Loucy (cell line): ENCODE measurements at regions not wholly inside any gene's neighbourhood (a gene's known extent, or its start where the extent isn't known, plus 50 kb on each side); places are given as distances from the start of the nearest gene placed in this dataset.
"Not testable (repeated sequence)": the region's sequence is repeated elsewhere in the genome, so short reads cannot be mapped to it uniquely, and the experiment has no call there.

Experiments used
- H2AFZ ChIP-seq: fragments of 200-600 bp; sonication (generic); 2 replicates; pipeline ENCODE4 v1.6.0; 2016; ENCODE audit warnings: antibody characterized with exemption, mild to moderate bottlenecking, low read length, moderate library complexity
- H3F3A ChIP-seq: fragments of 200-600 bp; 2 replicates; pipeline ENCODE4 v1.6.0; 2016; ENCODE audit warnings: antibody characterized with exemption, low read depth, mild to moderate bottlenecking
- H3K27me3 ChIP-seq: fragments of 200-600 bp; sonication (generic); 2 replicates; pipeline ENCODE4 v1.6.1; 2014; ENCODE audit warnings: low read length, mild to moderate bottlenecking; ENCODE audit not compliant: insufficient read depth, poor library complexity, severe bottlenecking
- H3K36me3 ChIP-seq: fragments of 200-600 bp; sonication (generic); 2 replicates; pipeline ENCODE4 v1.6.1; 2016; ENCODE audit warnings: low read length; ENCODE audit not compliant: insufficient read depth
- H3K4me1 ChIP-seq: fragments of 200-600 bp; sonication (generic); 2 replicates; pipeline ENCODE4 v1.5.1; 2014; ENCODE audit warnings: low read length, mild to moderate bottlenecking; ENCODE audit not compliant: insufficient read depth, poor library complexity, severe bottlenecking
- H3K4me2 ChIP-seq: fragments of 200-600 bp; sonication (generic); 2 replicates; pipeline ENCODE4 v1.6.0; 2014; ENCODE audit warnings: antibody characterized with exemption, low read length, low read depth, mild to moderate bottlenecking; ENCODE audit not compliant: poor library complexity, severe bottlenecking
- H3K4me3 ChIP-seq: fragments of 200-600 bp; sonication (generic); 2 replicates; pipeline ENCODE4 v1.5.1; 2014; ENCODE audit warnings: low read length, mild to moderate bottlenecking, mixed read lengths; ENCODE audit not compliant: poor library complexity, severe bottlenecking
- H3K79me2 ChIP-seq: fragments of 200-600 bp; sonication (generic); 2 replicates; pipeline ENCODE4 v1.6.1; 2014; ENCODE audit warnings: low read length; ENCODE audit not compliant: insufficient read depth
- H3K9ac ChIP-seq: fragments of 200-600 bp; sonication (generic); 2 replicates; pipeline ENCODE4 v1.6.0; 2014; ENCODE audit warnings: mild to moderate bottlenecking, low read depth, low read length, moderate library complexity; ENCODE audit not compliant: poor library complexity, severe bottlenecking
- H3K9me2 ChIP-seq: fragments of 200-600 bp; sonication (generic); replicated peaks from 2 replicates; pipeline ENCODE4 v1.6.1; 2016; ENCODE audit warnings: low read depth, low read length, mixed read lengths
- H3K9me3 ChIP-seq: fragments of 200-600 bp; sonication (generic); 2 replicates; pipeline ENCODE4 v1.6.1; 2014; ENCODE audit warnings: mild to moderate bottlenecking, antibody characterized with exemption, low read length, low read depth; ENCODE audit not compliant: insufficient read depth
- H4K20me1 ChIP-seq: fragments of 200-600 bp; sonication (generic); 2 replicates; pipeline ENCODE4 v1.6.0; 2014; ENCODE audit warnings: antibody characterized with exemption, low read length, mild to moderate bottlenecking; ENCODE audit not compliant: insufficient read depth, poor library complexity, severe bottlenecking
- CTCF ChIP-seq: fragments of 200-600 bp; sonication (generic); conservative IDR thresholded peaks from 2 replicates; pipeline ENCODE4 v1.5.1; 2014; ENCODE audit warnings: mild to moderate bottlenecking, antibody characterized with exemption, low read length
- EZH2phosphoT487 ChIP-seq: fragments of 200-600 bp; IDR thresholded peaks from 2 replicates; pipeline ENCODE4 v1.6.1; 2018; ENCODE audit warnings: antibody characterized with exemption, mild to moderate bottlenecking, moderate library complexity, borderline replicate concordance

- Histone ChIP-seq H3F3A (no peaks in the 10 kb centered on the region), H4K20me1 (no peaks in the 10 kb centered on the region), H2AFZ (no peak overlapping the region), H3K9me3 (no peaks in the 10 kb centered on the region), H3K9ac (no peak overlapping the region), H3K36me3 (no peaks in the 10 kb centered on the region), H3K4me2 (no peak overlapping the region), H3K9me2 (no peaks in the 10 kb centered on the region), H3K4me1 (no peaks in the 10 kb centered on the region), H3K79me2 (no peaks in the 10 kb centered on the region), H3K4me3 (no peak overlapping the region), H3K27me3 (no peaks in the 10 kb centered on the region)
- TF ChIP-seq EZH2phosphoT487 (no peak), CTCF (no peak)
Observed at GRCh38 chr5:159498630-159499029, 168.3 kb upstream of the IL12B start.

- H4K20me1 ChIP-seq, H3F3A ChIP-seq, H2AFZ ChIP-seq, H3K4me1 ChIP-seq, H3K9ac ChIP-seq, H3K9me2 ChIP-seq, H3K4me2 ChIP-seq, H3K9me3 ChIP-seq, H3K36me3 ChIP-seq, H3K27me3 ChIP-seq, H3K79me2 ChIP-seq, H3K4me3 ChIP-seq: not testable (repeated sequence)
Observed at GRCh38 chr5:159502116-159502515, 171.8 kb upstream of the IL12B start.

- Histone ChIP-seq H3K36me3 (no peaks in the 10 kb centered on the region), H3K27me3 (no peaks in the 10 kb centered on the region), H3K9me3 (no peaks in the 10 kb centered on the region), H3K79me2 (no peaks in the 10 kb centered on the region), H4K20me1 (no peaks in the 10 kb centered on the region), H2AFZ (no peak overlapping the region), H3K4me2 (no peak overlapping the region), H3F3A (no peaks in the 10 kb centered on the region), H3K9me2 (no peaks in the 10 kb centered on the region), H3K4me3 (no peak overlapping the region), H3K4me1 (no peaks in the 10 kb centered on the region), H3K9ac (no peak overlapping the region)
- TF ChIP-seq EZH2phosphoT487 = no peak
- TF ChIP-seq CTCF = no peak
Observed at GRCh38 chr5:159503236-159503635, 172.9 kb upstream of the IL12B start.

- no peak for TF ChIP-seq CTCF
- TF ChIP-seq EZH2phosphoT487 = no peak
- H3F3A ChIP-seq = no peaks in the 10 kb centered on the region
- no peak overlapping the region for H3K4me2 ChIP-seq
- no peaks in the 10 kb centered on the region for H3K9me3 ChIP-seq
- H2AFZ ChIP-seq = no peak overlapping the region
- no peaks in the 10 kb centered on the region for H3K4me1 ChIP-seq
- H3K4me3 ChIP-seq = no peak overlapping the region
- H3K79me2 ChIP-seq = no peaks in the 10 kb centered on the region
- no peak overlapping the region for H3K9ac ChIP-seq
- H3K36me3 ChIP-seq = no peaks in the 10 kb centered on the region
- H3K27me3 ChIP-seq = no peaks in the 10 kb centered on the region
- H3K9me2 ChIP-seq = no peaks in the 10 kb centered on the region
- no peaks in the 10 kb centered on the region for H4K20me1 ChIP-seq
Observed at GRCh38 chr5:159504106-159504856, 174.0 kb upstream of the IL12B start.
